A549 (cell line): ENCODE measurements at regions not wholly inside any gene's neighbourhood (a gene's known extent, or its start where the extent isn't known, plus 50 kb on each side); places are given as distances from the start of the nearest gene placed in this dataset.

Experiments
- CHD2 ChIP-seq: fragments of 150-350 bp; IDR thresholded peaks from 2 replicates; pipeline ENCODE4 v1.6.1; 2014; ENCODE audit warnings: low read length; ENCODE audit not compliant: partially characterized antibody
- EP300 ChIP-seq, 2 experiments: fragments of >200 bp; sonication (Bioruptor Twin); formaldehyde crosslinking; IDR thresholded peaks; 2 replicates in 1 of 2; 3 replicates in 1 of 2; pipeline ENCODE4 v1.6.1; 2016 to 2017
- KDM1A ChIP-seq: fragments of 200-600 bp; sonication (generic); IDR thresholded peaks from 2 replicates; pipeline ENCODE4 v1.6.1; 2016; ENCODE audit warnings: low read depth, mild to moderate bottlenecking
- PHF8 ChIP-seq: fragments of 200-600 bp; sonication (generic); IDR thresholded peaks from 2 replicates; pipeline ENCODE4 v1.6.1; 2016; ENCODE audit warnings: low read depth, mild to moderate bottlenecking, antibody characterized with exemption, moderate library complexity, borderline replicate concordance
- POLR2A ChIP-seq: IDR thresholded peaks from 2 replicates; pipeline ENCODE4 v1.6.1; 2012; ENCODE audit warnings: mild to moderate bottlenecking, low read length
- ZC3H11A ChIP-seq: fragments of 450-650 bp; IDR thresholded peaks from 2 replicates; pipeline ENCODE4 v1.6.1; 2014; ENCODE audit warnings: antibody characterized with exemption, mild to moderate bottlenecking
- TF ChIP-seq, protein P1 (sequence below): fragments of >200 bp; sonication (Bioruptor Twin); formaldehyde crosslinking; IDR thresholded peaks from 3 replicates; pipeline ENCODE4 v1.5.1; 2016
- TF ChIP-seq, protein P2 (sequence below): IDR thresholded peaks from 2 replicates; pipeline ENCODE4 v1.6.1; 2012

DNA sequence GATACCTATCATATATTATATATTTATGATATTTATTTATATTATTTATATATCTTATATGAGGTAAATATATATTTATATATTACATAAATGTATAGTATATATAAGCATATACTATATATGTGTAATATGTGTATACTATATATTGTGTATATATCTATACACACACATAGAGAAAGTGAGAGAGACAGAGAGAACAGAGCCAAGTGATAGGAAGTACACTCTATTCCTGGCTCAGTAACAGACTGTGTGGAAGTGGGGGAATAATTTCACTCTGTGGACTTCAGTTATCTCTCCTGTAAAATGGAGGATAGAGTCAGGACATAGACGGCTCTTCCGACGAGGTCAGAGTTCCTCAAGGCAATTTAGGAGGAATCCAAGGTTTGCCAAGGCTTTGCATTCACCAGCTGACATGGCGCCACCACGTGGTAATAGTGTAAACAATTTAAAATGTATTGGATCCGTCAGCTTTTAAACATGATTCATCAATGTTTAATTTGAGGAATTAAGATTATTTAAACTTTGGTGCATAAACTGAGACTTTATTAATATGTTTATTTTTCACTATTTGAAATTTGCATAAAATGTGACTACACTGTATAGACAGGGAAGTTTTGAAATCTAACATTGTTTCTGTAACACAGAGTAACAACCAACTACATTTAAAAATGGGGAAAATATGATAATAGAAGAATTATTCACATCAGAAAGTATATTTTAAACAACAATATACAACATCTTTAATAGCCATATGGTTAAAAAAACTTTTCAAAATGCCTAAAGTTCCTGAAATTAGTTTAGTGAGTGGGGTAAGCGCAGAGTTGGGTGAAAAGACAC is 75.4 kb upstream of the TMEM244 start:
- no peak for TF ChIP-seq KDM1A
- TF ChIP-seq, protein P1, sequence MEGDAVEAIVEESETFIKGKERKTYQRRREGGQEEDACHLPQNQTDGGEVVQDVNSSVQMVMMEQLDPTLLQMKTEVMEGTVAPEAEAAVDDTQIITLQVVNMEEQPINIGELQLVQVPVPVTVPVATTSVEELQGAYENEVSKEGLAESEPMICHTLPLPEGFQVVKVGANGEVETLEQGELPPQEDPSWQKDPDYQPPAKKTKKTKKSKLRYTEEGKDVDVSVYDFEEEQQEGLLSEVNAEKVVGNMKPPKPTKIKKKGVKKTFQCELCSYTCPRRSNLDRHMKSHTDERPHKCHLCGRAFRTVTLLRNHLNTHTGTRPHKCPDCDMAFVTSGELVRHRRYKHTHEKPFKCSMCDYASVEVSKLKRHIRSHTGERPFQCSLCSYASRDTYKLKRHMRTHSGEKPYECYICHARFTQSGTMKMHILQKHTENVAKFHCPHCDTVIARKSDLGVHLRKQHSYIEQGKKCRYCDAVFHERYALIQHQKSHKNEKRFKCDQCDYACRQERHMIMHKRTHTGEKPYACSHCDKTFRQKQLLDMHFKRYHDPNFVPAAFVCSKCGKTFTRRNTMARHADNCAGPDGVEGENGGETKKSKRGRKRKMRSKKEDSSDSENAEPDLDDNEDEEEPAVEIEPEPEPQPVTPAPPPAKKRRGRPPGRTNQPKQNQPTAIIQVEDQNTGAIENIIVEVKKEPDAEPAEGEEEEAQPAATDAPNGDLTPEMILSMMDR, result peak; percentile 63
- TF ChIP-seq EP300 (IDR thresholded peaks at IDR 0.05), result no peak
- no peak for TF ChIP-seq POLR2A
- TF ChIP-seq, protein P2, sequence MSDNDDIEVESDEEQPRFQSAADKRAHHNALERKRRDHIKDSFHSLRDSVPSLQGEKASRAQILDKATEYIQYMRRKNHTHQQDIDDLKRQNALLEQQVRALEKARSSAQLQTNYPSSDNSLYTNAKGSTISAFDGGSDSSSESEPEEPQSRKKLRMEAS, result no peak
- no peak for TF ChIP-seq CHD2
- no peak for TF ChIP-seq PHF8
- no peak for TF ChIP-seq ZC3H11A
